ENCODE measurements at regions not wholly inside any gene's neighbourhood (a gene's known extent, or its start where the extent isn't known, plus 50 kb on each side); places are given as distances from the start of the nearest gene placed in this dataset.

GRCh38 chr12:107390414-107390813 lies 295.2 kb upstream of the PWP1 start:
- TF ChIP-seq CTCF (IDR thresholded peaks at IDR 0.05), result no peak
- TF ChIP-seq POLR2A (IDR thresholded peaks at IDR 0.05), result no peak

Data from esophagus squamous epithelium (tissue), 4 donors.